Vagina (tissue), 2 donors: ENCODE measurements at regions not wholly inside any gene's neighbourhood (a gene's known extent, or its start where the extent isn't known, plus 50 kb on each side); places are given as distances from the start of the nearest gene placed in this dataset.

ENCODE experiments used
- CTCF ChIP-seq, 3 experiments: fragments of 450-650 bp in 2 of 3; fragments of 200-600 bp in 1 of 3; sonication (generic) in 1 of 3; IDR thresholded peaks; one replicate each; pipeline ENCODE4 v1.5.1; 2017 to 2019; ENCODE audit warnings: antibody characterized with exemption in 3 of 3, mild to moderate bottlenecking in 2 of 3, moderate library complexity in 2 of 3
- POLR2A ChIP-seq, 2 donors: fragments of 450-650 bp; IDR thresholded peaks; one replicate each; pipeline ENCODE4 v1.6.1; 2017; ENCODE audit warnings: antibody characterized with exemption in 2 of 2, mild to moderate bottlenecking in 2 of 2, moderate library complexity in 2 of 2
- POLR2AphosphoS5 ChIP-seq, 2 donors: sonication (generic); formaldehyde crosslinking; IDR thresholded peaks; one replicate each; pipeline ENCODE4 v1.9.0; 2017; ENCODE audit warnings: antibody characterized with exemption in 2 of 2, mild to moderate bottlenecking in 2 of 2, low read depth in 1 of 2; ENCODE audit not compliant: insufficient read depth in 1 of 2

- TF ChIP-seq CTCF (IDR thresholded peaks at IDR 0.05) (no peak), POLR2AphosphoS5 (IDR thresholded peaks at IDR 0.05; ENCODE audit: insufficient read depth in 1 of 2, low read depth in 1 of 2) (no peak), POLR2A (IDR thresholded peaks at IDR 0.05) (no peak)
Observed at GRCh38 chr10:30528429-30528786, 94.4 kb downstream of the MAP3K8 start.
